Kidney (tissue), 13 donors: ENCODE measurements at regions not wholly inside any gene's neighbourhood (a gene's known extent, or its start where the extent isn't known, plus 50 kb on each side); places are given as distances from the start of the nearest gene placed in this dataset.

Experiments
- DNase-seq, 5 donors: peaks; one replicate each; pipeline ENCODE4 v3.0.0-alpha.2; 2013 to 2020
- FAIRE-seq: peaks from 2 replicates; lab custom pipeline; 2012; peaks lifted over from hg19 to GRCh38; lab: Jason Lieb, UNC
- H3K27ac ChIP-seq, 2 donors: one replicate each; pipeline ENCODE4 v1.7.0; 2013; ENCODE audit warnings: low read depth in 2 of 2, low read length in 2 of 2, inconsistent platforms in 1 of 2
- H3K27me3 ChIP-seq: one replicate; pipeline ENCODE4 v1.7.1; 2013; ENCODE audit warnings: low read length, inconsistent platforms; ENCODE audit not compliant: control insufficient read depth, insufficient read depth
- H3K36me3 ChIP-seq, 3 donors: one replicate each; pipeline versions ENCODE4 v1.7.0 to v1.7.1; 2013; ENCODE audit warnings: low read length in 3 of 3, control low read depth in 1 of 3, inconsistent platforms in 1 of 3; ENCODE audit not compliant: insufficient read depth in 3 of 3, control insufficient read depth in 2 of 3
- H3K4me1 ChIP-seq, 3 donors: one replicate each; pipeline versions ENCODE4 v1.7.0 to v1.7.1; 2013; ENCODE audit warnings: low read length in 3 of 3, inconsistent platforms in 1 of 3, low read depth in 1 of 3; ENCODE audit not compliant: control insufficient read depth in 2 of 3, insufficient read depth in 2 of 3
- H3K4me3 ChIP-seq, 3 donors: one replicate each; pipeline versions ENCODE4 v1.7.0 to v1.8.1; 2013; ENCODE audit warnings: low read length in 3 of 3, control low read depth in 1 of 3, inconsistent platforms in 1 of 3
- H3K9ac ChIP-seq, 3 donors: one replicate each; pipeline versions ENCODE4 v1.7.0 to v1.7.1; 2013; ENCODE audit warnings: low read length in 3 of 3, control low read depth in 1 of 3, inconsistent platforms in 1 of 3
- H3K9me3 ChIP-seq, 3 donors: one replicate each; pipeline versions ENCODE4 v1.7.0 to v1.7.1; 2013; ENCODE audit warnings: low read length in 3 of 3, control low read depth in 1 of 3, inconsistent platforms in 1 of 3; ENCODE audit not compliant: control insufficient read depth in 2 of 3, insufficient read depth in 1 of 3
- intact Hi-C: fragments of 100-400 bp; cut with DNase I; formaldehyde crosslinking; loops from one replicate; pipeline ENCODE4 v1.11.1; 2022
- TF ChIP-seq, protein P1 (sequence below): IDR thresholded peaks from 3 replicates; pipeline ENCODE4 v1.5.1; 2012; ENCODE audit warnings: mild to moderate bottlenecking, moderate library complexity, borderline replicate concordance; ENCODE audit not compliant: insufficient read depth; ENCODE audit errors: extremely low read depth
- donor health status: control.
- donor health status: control.
- donor health status: control.
- donor health status: control.
- donor health status: control.
- donor health status: DM: yes; HTN: yes; CAD: no.
- donor health status: Normal renal cell carcinoma (clear cell type).

DNA sequence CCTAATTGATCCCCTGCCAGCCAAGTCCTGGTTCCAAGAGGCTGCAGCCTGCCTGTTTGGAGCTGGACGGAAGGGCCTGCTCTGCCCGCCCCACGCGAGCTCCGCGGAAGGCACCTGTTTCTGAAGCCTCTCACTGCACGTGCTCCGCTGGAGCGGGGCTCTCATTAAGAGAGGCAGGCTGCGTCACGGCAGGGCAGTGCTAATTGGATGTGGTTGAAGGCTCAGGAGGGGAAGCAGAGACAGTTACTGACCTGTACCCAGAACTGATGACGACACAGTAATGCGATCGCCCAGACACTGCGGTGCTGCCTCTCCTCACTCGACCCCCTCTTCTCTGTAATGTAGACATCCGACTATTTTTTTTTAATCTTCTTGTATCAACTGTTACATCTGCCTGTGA, 411.1 kb upstream of the MGMT start:
- peaks cover 0 to 2% (median 0%) of the 10 kb centered on the region in 3 donors for H3K4me1 ChIP-seq
- H3K27me3 ChIP-seq = peaks cover 2% of the 10 kb centered on the region
- no peak overlapping the region for H3K27ac ChIP-seq
- intact Hi-C loops = no loop called here
- no peaks in the 10 kb centered on the region for H3K36me3 ChIP-seq
- TF ChIP-seq, protein P1, sequence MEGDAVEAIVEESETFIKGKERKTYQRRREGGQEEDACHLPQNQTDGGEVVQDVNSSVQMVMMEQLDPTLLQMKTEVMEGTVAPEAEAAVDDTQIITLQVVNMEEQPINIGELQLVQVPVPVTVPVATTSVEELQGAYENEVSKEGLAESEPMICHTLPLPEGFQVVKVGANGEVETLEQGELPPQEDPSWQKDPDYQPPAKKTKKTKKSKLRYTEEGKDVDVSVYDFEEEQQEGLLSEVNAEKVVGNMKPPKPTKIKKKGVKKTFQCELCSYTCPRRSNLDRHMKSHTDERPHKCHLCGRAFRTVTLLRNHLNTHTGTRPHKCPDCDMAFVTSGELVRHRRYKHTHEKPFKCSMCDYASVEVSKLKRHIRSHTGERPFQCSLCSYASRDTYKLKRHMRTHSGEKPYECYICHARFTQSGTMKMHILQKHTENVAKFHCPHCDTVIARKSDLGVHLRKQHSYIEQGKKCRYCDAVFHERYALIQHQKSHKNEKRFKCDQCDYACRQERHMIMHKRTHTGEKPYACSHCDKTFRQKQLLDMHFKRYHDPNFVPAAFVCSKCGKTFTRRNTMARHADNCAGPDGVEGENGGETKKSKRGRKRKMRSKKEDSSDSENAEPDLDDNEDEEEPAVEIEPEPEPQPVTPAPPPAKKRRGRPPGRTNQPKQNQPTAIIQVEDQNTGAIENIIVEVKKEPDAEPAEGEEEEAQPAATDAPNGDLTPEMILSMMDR = no peak
- DNase-seq = peak in 4 of 5 donors; percentile 85 to 91 (median 89)
- H3K9me3 ChIP-seq = no peaks in the 10 kb centered on the region
- no peak for FAIRE-seq
- H3K4me3 ChIP-seq = no peak overlapping the region
- no peak overlapping the region for H3K9ac ChIP-seq

DNA sequence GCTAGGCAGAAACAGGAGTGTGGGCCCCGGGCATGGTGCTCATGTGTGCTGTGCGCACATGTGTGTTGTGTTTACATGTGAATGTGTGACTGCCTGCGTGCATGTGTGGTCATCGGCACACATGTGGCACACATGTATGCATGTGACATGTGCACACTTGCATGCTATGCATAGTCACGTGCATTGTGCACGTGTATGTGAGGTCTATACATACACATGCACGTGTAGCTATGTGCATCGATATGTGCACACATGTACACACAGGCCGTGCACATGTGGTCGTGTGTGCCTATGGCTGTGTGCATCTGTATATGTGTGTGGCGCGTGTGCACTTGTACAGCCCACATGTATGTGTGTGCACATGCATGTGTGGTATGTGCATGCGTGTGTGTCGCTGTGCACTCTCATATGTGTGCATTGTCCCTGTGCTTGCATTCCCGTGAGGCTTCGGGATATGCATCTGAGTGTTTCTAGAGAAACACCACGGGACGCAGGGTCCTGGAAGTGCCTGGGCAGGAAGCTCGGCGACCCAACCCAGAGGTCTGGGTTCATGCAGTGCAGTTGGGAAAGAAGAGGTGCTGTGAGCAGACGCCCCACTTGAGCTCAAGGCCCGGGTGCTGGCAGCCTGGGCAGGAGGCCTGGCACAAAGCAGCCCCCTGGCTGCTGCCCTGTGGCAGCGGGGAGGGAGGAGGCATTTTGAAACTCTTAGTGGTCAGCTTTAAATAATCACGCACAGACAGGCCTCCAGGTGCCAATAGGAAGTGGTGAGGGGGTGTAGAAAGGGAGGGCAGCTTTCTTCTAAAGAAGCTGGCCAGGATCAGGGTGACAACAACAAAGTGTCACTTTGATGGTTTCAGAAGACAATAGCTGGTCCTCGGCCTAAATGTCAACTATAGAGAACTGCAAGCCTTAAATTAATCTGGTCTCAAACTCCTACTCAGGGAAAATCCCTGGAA, 410.0 kb upstream of the MGMT start:
- peaks cover 2% of the 10 kb centered on the region for H3K27me3 ChIP-seq
- FAIRE-seq (no peak), DNase-seq (peak in 1 of 5 donors; percentile 6)

DNA sequence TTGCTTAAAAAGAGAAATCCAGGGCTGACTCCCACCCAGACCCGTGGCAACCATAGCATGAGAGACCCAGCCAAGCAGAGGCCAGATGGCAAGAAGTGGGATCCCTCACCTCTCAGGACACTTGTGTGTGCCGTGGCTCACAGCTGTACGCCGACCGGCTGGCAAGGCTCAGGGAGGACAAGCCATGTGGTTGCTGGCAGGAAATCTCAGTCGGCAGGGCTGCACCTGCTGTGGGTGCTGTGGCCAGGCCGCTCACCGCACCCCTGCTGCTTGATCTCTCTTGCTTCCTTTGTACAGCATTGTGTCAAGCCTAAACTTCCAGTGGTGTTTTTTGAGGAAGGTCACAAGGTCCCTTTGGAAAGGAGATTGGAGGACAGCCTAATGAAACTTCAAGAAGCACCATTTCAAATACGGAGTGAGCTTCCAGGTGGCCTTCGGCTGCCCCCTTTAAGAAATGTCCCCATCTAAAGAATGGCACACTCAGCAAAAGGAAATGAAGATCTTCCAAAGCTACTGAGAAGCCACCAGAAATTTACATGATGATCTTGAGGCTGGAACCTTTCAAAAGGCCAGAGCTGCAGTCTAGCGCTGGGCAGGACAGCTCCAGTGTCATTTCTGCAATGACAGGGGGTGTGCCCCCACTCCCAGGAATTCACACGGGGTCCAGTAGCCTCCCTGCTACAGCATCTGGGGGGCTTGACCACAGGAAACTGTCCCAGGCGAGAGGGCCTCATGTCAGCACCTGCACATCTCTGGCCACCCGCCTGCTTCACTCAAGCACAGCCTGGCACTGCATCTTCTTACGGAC, 409.0 kb upstream of the MGMT start:
- intact Hi-C loops = no loop called here
- Histone ChIP-seq H3K27me3 (peaks cover 2% of the 10 kb centered on the region), H3K9me3 (no peaks in the 10 kb centered on the region), H3K27ac (no peak overlapping the region), H3K9ac (no peak overlapping the region), H3K36me3 (no peaks in the 10 kb centered on the region), H3K4me3 (no peak overlapping the region), H3K4me1 (peaks cover 0 to 2% (median 0%) of the 10 kb centered on the region in 3 donors)
- peak in 1 of 5 donors; percentile 6 for DNase-seq
- FAIRE-seq = no peak
- TF ChIP-seq, protein P1 = no peak

More for the DNA sequence above, 410.0 kb upstream of the MGMT start:
- H3K4me1 ChIP-seq = peaks cover 0 to 2% (median 0%) of the 10 kb centered on the region in 3 donors
- H3K27ac ChIP-seq = no peak overlapping the region
- TF ChIP-seq, protein P1 = no peak
- H3K4me3 ChIP-seq = no peak overlapping the region
- intact Hi-C loops = no loop called here
- no peak overlapping the region for H3K9ac ChIP-seq
- H3K9me3 ChIP-seq = no peaks in the 10 kb centered on the region
- no peaks in the 10 kb centered on the region for H3K36me3 ChIP-seq
